ENCODE measurements at regions not wholly inside any gene's neighbourhood (a gene's known extent, or its start where the extent isn't known, plus 50 kb on each side); places are given as distances from the start of the nearest gene placed in this dataset.
A peak's percentile ranks its signal among the peaks of the same experiment; 100 is the strongest.
"Not testable (repeated sequence)": the region's sequence is repeated elsewhere in the genome, so short reads cannot be mapped to it uniquely, and the experiment has no call there.

GRCh38 chr1:143905214-143906179 lies 66.3 kb downstream of the FAM72C start:
- DNase-seq: peak in 31 of 56 donors; percentile 0 to 41 (median 4)

DNA sequence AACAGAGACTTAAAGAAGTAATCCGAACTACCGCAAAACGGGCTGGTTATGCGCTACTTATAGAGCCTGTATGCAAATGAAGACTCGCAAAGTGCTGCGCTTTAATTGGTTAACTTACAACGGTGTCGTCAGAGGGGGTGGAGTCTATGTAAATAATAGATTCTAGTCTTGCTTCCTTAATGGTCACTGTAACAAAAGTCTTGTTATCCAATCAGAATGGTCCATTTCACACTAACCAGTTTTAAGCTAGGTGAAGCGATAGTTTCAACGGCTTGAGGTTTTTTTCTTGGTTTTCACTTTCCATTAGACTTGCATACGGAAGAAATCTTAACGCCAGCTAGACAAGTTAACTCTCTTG lies 67.2 kb downstream of the FAM72C start:
- DNase-seq: not testable (repeated sequence)

GRCh38 chr1:143903899-143904621 lies 67.7 kb downstream of the FAM72C start:
- peak in 31 of 56 donors; percentile 1 to 74 (median 16) for DNase-seq

DNA sequence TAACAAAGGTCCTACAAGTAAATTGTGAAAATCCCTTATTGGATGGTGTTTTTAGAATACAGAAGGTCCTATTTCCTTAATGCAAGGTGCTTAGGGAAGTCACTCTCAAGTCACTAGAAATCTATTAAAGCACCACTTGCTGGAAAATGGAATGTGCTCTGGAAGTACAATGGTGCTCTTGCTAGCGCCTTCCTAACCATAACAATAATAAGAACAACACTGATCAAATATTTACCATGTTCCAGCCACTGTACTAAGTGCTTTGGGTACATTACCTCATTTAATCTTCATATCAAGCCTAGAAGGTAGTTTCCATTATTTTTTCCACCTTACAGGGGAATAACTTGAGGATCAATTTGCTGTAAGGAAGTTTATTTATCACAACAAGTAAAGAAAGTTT lies 75.4 kb downstream of the FAM72C start:
- not testable (repeated sequence) for DNase-seq

- DNase-seq: peak in 32 of 56 donors; percentile 0 to 68 (median 12)
Measured at GRCh38 chr1:143884932-143885574, 86.7 kb downstream of the FAM72C start.

GRCh38 chr1:143884532-143884931 lies 87.3 kb downstream of the FAM72C start:
- DNase-seq: not testable (repeated sequence)

GRCh38 chr1:143879757-143880536 lies 91.8 kb downstream of the FAM72C start:
- DNase-seq: not testable (repeated sequence)

- not testable (repeated sequence) for DNase-seq
Measured at GRCh38 chr1:143875947-143876346, 95.8 kb downstream of the FAM72C start.

DNA sequence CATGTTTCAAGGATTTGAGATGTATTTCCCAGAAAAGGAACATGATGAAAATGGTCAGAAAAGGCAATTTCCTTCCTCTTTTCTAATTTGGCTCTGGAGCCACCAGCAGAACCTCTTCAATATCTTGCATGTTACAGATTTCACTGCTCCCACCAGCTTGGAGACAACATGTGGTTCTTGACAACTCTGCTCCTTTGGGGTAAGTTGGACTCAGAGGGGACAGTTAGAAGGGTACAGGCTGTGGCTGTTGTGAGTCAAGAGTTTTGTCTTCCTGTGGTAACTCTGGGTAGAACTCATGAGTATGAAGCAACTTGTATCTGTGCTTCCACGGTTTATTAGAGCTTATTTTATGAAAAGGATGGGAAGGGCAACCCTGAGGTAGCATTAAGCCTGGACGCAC lies 97.2 kb downstream of the FAM72C start:
- DNase-seq: not testable (repeated sequence)

- not testable (repeated sequence) for DNase-seq
Measured at GRCh38 chr1:143873650-143874049, 98.1 kb downstream of the FAM72C start.

DNA sequence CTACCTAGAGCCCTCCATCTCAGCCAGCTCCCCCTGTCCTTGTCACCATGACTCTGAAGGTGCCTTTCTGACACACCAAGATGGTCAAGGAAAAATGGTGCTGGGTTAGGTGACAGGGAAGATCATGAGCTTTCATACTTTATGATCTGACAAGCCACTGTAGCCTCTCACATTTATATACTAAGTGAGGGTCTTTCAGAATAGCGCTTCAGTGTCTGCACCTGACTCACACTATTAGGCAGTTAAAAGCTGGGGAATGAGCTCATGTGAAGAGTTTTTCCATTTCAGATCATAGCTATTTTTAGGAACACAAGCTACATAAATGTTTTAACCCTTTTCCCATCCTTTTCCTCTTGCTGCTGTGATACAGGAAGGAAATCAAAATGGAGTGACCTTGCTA lies 101.4 kb downstream of the FAM72C start:
- not testable (repeated sequence) for DNase-seq

DNA sequence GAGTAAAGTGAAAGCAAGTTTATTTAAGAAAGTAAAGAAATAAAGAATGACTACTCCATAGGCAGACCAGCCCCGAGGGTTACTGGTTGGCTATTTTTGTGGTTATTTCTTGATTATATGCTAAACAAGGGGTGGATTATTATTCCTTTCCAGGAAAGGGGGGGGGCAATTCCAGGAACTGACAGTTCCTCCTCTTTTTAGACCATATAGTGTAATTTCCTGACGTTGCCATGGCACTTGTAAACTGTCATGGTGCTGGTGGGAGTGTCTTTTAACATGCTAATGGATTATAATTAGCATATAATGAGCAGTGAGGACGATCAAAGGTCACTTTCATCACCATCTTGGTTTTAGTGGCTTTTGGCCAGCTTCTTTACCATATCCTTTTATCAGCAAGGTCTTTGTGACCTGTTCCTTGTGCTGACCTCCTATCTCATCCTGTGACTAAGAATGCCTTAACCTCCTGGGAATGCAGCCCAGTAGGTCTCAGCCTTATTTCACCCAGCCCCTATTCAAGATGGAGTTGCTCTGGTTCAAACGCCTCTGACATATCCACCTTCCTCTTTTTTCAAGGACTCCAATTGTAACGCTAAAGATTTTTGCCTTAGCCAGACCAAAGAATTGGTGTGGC lies 104.1 kb downstream of the FAM72C start:
- not testable (repeated sequence) for DNase-seq

GRCh38 chr1:143863901-143864520 lies 107.8 kb downstream of the FAM72C start:
- DNase-seq: not testable (repeated sequence)

DNA sequence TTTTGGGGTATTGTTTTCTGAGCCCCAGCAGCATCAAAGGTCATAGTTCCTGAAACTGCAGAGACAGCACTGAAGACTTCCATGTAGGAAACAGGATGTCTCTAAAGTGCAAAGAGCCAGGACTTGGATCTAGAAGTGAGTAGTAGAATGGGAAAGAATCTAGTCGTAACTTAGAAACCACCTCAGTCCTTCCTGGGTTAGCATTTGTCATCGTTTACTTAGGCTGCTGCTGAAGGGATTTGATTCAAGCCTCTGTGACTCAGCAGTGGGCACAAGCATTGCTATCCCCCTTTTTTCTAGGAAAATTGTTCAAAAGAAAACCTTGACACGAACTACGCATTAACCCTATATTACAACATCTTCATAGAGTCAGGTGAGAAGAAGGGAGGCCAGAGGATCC lies 109.1 kb downstream of the FAM72C start:
- DNase-seq: not testable (repeated sequence)

GRCh38 chr1:143861306-143861705 lies 110.5 kb downstream of the FAM72C start:
- DNase-seq: not testable (repeated sequence)

GRCh38 chr1:143855867-143856266 lies 115.9 kb downstream of the FAM72C start:
- not testable (repeated sequence) for DNase-seq

- not testable (repeated sequence) for DNase-seq
Measured at GRCh38 chr1:143854069-143854468, 117.7 kb downstream of the FAM72C start.

DNA sequence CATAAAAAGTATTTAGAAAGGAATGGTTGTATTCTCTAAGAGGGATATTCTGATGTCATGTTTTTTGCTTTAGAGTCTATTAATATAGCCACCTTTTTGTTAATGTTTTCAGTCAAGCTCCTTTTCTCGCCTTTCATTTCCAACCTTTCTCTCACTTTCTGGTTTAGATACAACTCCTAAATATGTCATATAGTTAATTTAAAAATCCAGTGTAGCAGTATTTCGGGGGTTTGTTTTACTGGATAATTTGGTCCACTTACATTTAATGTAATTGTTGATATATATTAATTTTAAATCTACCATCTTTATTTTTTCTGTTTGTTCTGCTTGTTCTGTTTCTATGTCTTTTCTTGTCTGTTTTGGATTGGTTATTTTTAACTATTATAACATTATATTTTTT lies 121.1 kb downstream of the FAM72C start:
- not testable (repeated sequence) for DNase-seq

GRCh38 chr1:143848859-143849258 lies 122.9 kb downstream of the FAM72C start:
- not testable (repeated sequence) for DNase-seq

DNA sequence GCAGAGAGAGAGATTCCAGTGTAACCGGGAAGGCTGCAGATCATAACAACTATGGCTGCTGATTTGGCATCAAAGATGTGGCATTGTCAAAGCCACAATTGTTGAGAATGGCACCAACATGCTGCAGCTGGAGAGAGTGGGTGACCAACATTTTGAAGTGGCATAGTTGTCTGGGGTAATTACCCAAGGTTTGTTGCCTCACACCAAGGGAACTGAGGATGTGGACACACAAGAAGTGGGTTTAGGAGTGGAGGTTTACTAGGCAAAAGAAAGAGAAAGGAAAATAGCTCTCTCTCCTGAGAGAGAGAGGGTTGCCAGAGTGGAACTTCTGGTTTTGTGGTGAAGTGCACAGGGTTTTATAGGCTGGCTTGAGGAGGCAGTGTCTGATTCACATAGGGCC lies 126.6 kb downstream of the FAM72C start:
- not testable (repeated sequence) for DNase-seq

All from nucleus accumbens (tissue), 56 donors.